CD4-positive, alpha-beta T cell (primary cell): ENCODE measurements at regions not wholly inside any gene's neighbourhood (a gene's known extent, or its start where the extent isn't known, plus 50 kb on each side); places are given as distances from the start of the nearest gene placed in this dataset.

Experiments
- ATAC-seq: fragments of 200-7000 bp; cut with Tn5 transposase; one replicate; pipeline ENCODE4 v1.10.0; 2022; ENCODE audit warnings: mild to moderate bottlenecking; ENCODE audit not compliant: poor library complexity
- CTCF ChIA-PET: fragments of 350-600 bp; sonication (Branson Sonifier 250); formaldehyde crosslinking; loops from one replicate; lab custom pipeline; 2021; ENCODE audit warnings: antibody characterized with exemption, inconsistent platforms; lab: Charles Lee
- POLR2A ChIA-PET: fragments of 350-600 bp; sonication (Branson Sonifier 250); formaldehyde crosslinking; loops from one replicate; lab custom pipeline; 2021; ENCODE audit warnings: antibody characterized with exemption, inconsistent platforms; lab: Charles Lee
- DNase-seq, 14 experiments: peaks; one replicate each; pipeline ENCODE4 v3.0.0-alpha.2; 2013 to 2020; ENCODE audit warnings: mixed read lengths in 2 of 14
- H3K27ac ChIP-seq, 2 donors: one replicate each; pipeline versions ENCODE4 v1.5.1 to v1.7.0; 2013; ENCODE audit warnings: low read length in 2 of 2, low read depth in 1 of 2, mild to moderate bottlenecking in 1 of 2
- H3K27me3 ChIP-seq, 2 experiments: 1 replicate in 1 of 2; 2 replicates in 1 of 2; pipeline versions ENCODE4 v1.6.1 to v1.7.0; 2013; ENCODE audit warnings: low read length in 2 of 2, control low read depth in 1 of 2, mild to moderate bottlenecking in 1 of 2, moderate library complexity in 1 of 2; ENCODE audit not compliant: insufficient read depth in 2 of 2, control insufficient read depth in 1 of 2
- H3K36me3 ChIP-seq: one replicate; pipeline ENCODE4 v1.6.1; 2013; ENCODE audit warnings: low read length, control low read depth; ENCODE audit not compliant: insufficient read depth
- H3K4me1 ChIP-seq: one replicate; pipeline ENCODE4 v1.6.1; 2013; ENCODE audit warnings: low read length, control low read depth; ENCODE audit not compliant: insufficient read depth
- H3K4me3 ChIP-seq: one replicate; pipeline ENCODE4 v1.5.1; 2013; ENCODE audit warnings: mild to moderate bottlenecking, low read length, moderate library complexity
- H3K9me3 ChIP-seq, 2 experiments: 1 replicate in 1 of 2; 2 replicates in 1 of 2; pipeline versions ENCODE4 v1.6.1 to v1.7.0; 2013; ENCODE audit warnings: low read length in 2 of 2, mild to moderate bottlenecking in 2 of 2, control low read depth in 1 of 2, moderate library complexity in 1 of 2; ENCODE audit not compliant: control insufficient read depth in 1 of 2, insufficient read depth in 1 of 2
- H3K27ac Mint-ChIP-seq: one replicate; pipeline ENCODE4 v1.8.0; 2020; ENCODE audit warnings: mixed read lengths
- H3K27me3 Mint-ChIP-seq: one replicate; pipeline ENCODE4 v1.8.0; 2021; ENCODE audit warnings: mixed read lengths
- H3K36me3 Mint-ChIP-seq: one replicate; pipeline ENCODE4 v1.8.0; 2021; ENCODE audit warnings: low read depth, mixed read lengths
- H3K4me1 Mint-ChIP-seq: one replicate; pipeline ENCODE4 v1.8.0; 2021; ENCODE audit warnings: low read depth, mixed read lengths
- H3K4me3 Mint-ChIP-seq: one replicate; pipeline ENCODE4 v1.8.0; 2020; ENCODE audit warnings: mild to moderate bottlenecking, mixed read lengths
- H3K9me3 Mint-ChIP-seq: one replicate; pipeline ENCODE4 v1.8.0; 2020; ENCODE audit warnings: mixed read lengths
- intact Hi-C, 2 experiments: fragments of 100-400 bp; cut with DNase I in 1 of 2; cut with micrococcal nuclease in 1 of 2; formaldehyde crosslinking; loops; one replicate each; pipeline versions ENCODE4 v1.15.1 to v1.9.0; 2023 to 2025; cut with DNase I, micrococcal nuclease
- TF ChIP-seq, protein P1 (sequence below): fragments of 200-600 bp; IDR thresholded peaks from one replicate; pipeline ENCODE4 v1.8.0; 2022; ENCODE audit warnings: antibody characterized with exemption, mild to moderate bottlenecking

DNA sequence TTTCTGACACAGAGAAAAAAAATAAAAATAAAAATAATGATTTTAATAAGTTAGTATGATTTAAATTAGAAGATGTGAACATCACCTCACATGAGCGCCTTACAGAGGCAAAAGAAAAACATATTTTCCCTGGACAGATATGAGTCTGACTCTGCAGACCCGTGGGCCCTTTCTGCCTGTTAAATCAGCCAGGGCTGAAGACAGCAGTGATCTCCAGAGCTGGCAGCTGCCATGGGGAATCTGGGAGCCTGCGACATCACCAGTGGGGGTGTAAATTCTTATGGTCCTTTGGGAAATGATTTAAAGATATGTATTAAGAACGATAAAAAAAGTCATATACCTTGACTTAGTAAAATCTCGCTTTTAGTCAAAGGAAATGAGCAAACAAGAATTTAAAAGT, 65.7 kb upstream of the FOXF1 start:
- peaks cover 7 to 9% of the 10 kb centered on the region in 2 experiments for H3K27me3 ChIP-seq
- no peak overlapping the region for H3K27ac ChIP-seq
- CTCF ChIA-PET: no interaction called here
- Mint-ChIP-seq H3K9me3 (no peaks in the 10 kb centered on the region), H3K27me3 (peaks cover 23% of the 10 kb centered on the region), H3K4me1 (peaks cover 15% of the 10 kb centered on the region), H3K4me3 (no peak overlapping the region), H3K36me3 (no peaks in the 10 kb centered on the region), H3K27ac (no peak overlapping the region)
- ATAC-seq (no peak), DNase-seq (no peak)
- TF ChIP-seq, protein P1, sequence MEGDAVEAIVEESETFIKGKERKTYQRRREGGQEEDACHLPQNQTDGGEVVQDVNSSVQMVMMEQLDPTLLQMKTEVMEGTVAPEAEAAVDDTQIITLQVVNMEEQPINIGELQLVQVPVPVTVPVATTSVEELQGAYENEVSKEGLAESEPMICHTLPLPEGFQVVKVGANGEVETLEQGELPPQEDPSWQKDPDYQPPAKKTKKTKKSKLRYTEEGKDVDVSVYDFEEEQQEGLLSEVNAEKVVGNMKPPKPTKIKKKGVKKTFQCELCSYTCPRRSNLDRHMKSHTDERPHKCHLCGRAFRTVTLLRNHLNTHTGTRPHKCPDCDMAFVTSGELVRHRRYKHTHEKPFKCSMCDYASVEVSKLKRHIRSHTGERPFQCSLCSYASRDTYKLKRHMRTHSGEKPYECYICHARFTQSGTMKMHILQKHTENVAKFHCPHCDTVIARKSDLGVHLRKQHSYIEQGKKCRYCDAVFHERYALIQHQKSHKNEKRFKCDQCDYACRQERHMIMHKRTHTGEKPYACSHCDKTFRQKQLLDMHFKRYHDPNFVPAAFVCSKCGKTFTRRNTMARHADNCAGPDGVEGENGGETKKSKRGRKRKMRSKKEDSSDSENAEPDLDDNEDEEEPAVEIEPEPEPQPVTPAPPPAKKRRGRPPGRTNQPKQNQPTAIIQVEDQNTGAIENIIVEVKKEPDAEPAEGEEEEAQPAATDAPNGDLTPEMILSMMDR: no peak
- peaks cover 7% of the 10 kb centered on the region for H3K4me1 ChIP-seq
- no peak overlapping the region for H3K4me3 ChIP-seq
- intact Hi-C loops: no loop called here
- no peaks in the 10 kb centered on the region for H3K36me3 ChIP-seq
- peaks cover 0 to 26% of the 10 kb centered on the region in 2 experiments for H3K9me3 ChIP-seq
- POLR2A ChIA-PET: no interaction called here

DNA sequence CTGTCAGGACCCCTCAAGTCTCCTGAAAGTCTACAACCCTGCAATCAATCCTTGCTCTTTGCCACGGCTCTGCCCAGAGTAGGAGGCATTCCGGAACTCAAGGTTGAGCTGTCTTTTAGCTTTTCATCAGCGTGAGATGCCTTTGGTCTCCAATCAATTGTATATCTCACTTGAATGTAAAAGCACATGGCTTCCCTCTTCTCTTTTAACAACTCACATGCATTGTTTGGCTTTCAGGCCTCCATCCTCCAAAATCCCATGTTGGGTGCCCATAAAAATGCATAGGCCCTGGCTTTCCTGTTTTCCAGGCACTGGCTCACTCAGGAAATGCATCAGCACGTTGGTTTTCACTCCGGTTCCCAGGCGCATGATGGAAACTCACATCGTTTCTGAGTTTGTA, 64.0 kb upstream of the FOXF1 start:
- no peaks in the 10 kb centered on the region for H3K9me3 Mint-ChIP-seq
- intact Hi-C loops: no loop called here
- CTCF ChIA-PET: no interaction called here
- H3K4me1 Mint-ChIP-seq: peaks cover 25% of the 10 kb centered on the region
- Histone ChIP-seq H3K4me3 (no peak overlapping the region), H3K9me3 (peaks cover 0 to 26% of the 10 kb centered on the region in 2 experiments), H3K36me3 (no peaks in the 10 kb centered on the region), H3K4me1 (peaks cover 7% of the 10 kb centered on the region), H3K27ac (no peak overlapping the region), H3K27me3 (peaks cover 9% of the 10 kb centered on the region in 2 experiments)
- H3K4me3 Mint-ChIP-seq: no peak overlapping the region
- H3K27me3 Mint-ChIP-seq: peaks cover 29% of the 10 kb centered on the region
- POLR2A ChIA-PET: no interaction called here
- no peak for ATAC-seq
- H3K27ac Mint-ChIP-seq: no peak overlapping the region
- no peaks in the 10 kb centered on the region for H3K36me3 Mint-ChIP-seq
- TF ChIP-seq, protein P1: no peak
- DNase-seq: no peak

DNA sequence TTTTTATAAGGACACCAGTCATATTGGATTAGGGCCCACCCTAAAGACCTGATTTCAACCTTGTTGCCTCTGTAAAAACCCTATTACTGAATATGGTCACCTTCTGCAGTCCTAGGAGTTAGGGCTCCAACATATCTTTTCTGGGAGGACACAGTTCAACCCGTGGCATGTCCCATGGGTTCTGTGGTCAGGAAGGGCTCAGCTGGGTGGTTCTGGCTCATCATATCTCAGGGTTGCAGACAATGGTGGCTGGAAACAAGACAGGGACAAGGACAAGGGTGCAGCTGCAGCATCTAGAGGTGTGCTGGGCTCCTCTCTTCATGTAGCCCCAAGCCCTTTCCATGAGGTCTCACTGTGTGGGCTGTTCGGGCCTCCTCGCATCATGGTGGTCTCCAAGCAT, 63.1 kb upstream of the FOXF1 start:
- ChIA-PET POLR2A (no interaction called here), CTCF (no interaction called here)
- H3K27ac ChIP-seq: no peak overlapping the region
- TF ChIP-seq, protein P1: no peak
- DNase-seq (no peak), ATAC-seq (no peak)
- H3K36me3 ChIP-seq: no peaks in the 10 kb centered on the region
- Mint-ChIP-seq H3K27me3 (peaks cover 31% of the 10 kb centered on the region), H3K36me3 (no peaks in the 10 kb centered on the region), H3K9me3 (no peaks in the 10 kb centered on the region), H3K4me1 (peaks cover 25% of the 10 kb centered on the region), H3K27ac (no peak overlapping the region), H3K4me3 (no peak overlapping the region)
- intact Hi-C loops: no loop called here
- peaks cover 7% of the 10 kb centered on the region for H3K4me1 ChIP-seq
- peaks cover 0 to 21% of the 10 kb centered on the region in 2 experiments for H3K9me3 ChIP-seq
- H3K4me3 ChIP-seq: no peak overlapping the region
- H3K27me3 ChIP-seq: peaks cover 9% of the 10 kb centered on the region in 2 experiments
